GM19467 (cell line): ENCODE measurements at regions not wholly inside any gene's neighbourhood (a gene's known extent, or its start where the extent isn't known, plus 50 kb on each side); places are given as distances from the start of the nearest gene placed in this dataset.
"Not testable (repeated sequence)": the region's sequence is repeated elsewhere in the genome, so short reads cannot be mapped to it uniquely, and the experiment has no call there.

Experiments
- ATAC-seq: cut with Tn5 transposase; IDR thresholded peaks from one replicate; pipeline ENCODE4 v1.9.1; 2021; ENCODE audit warnings: mild to moderate bottlenecking, moderate library complexity; ENCODE audit not compliant: unreplicated experiment

DNA sequence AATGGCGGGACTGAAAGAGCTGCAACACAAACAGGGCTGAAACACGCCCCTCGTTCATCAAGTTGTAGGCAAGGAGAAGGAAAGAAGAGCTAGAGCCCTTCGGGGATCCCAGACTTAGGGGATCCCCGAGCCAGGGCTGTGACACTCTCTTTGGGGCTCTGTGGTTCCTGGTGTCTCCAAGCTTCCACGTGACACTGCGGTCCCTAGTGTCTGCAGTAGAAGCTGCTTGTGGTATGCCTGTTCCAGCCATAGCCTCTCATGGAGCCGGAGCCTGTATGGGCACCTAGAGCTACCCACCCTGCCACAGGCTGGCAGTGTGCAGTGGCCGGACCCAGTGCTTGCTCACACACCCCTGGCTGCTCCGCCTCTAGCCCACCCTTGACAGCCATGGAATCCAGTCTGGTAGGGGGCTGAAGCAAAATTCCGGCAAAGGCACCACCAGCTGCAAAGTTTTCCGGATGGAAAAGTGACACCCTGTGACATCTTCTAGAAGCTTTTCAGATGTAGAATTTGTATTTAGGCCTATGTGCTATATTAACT lies 1439.6 kb upstream of the ACO1 start:
- ATAC-seq = no peak

DNA sequence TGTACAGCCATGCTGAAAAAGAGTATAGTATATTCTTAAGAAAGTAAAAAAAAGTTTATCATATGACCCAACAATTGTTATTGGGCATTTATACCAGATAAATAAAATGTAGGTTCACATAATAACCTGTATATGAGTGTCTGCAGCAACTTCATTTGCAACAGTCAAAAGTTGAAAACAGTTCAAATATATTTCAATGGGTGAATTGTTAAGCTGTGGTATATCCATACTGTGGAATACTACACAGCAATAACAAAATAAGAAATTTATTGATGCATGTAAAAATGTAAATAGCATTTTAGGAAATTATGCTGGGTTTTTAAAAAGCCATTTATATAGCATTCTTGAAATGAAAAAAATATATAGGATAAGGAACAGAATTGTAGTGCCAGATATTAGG lies 1420.1 kb upstream of the ACO1 start:
- ATAC-seq = no peak

DNA sequence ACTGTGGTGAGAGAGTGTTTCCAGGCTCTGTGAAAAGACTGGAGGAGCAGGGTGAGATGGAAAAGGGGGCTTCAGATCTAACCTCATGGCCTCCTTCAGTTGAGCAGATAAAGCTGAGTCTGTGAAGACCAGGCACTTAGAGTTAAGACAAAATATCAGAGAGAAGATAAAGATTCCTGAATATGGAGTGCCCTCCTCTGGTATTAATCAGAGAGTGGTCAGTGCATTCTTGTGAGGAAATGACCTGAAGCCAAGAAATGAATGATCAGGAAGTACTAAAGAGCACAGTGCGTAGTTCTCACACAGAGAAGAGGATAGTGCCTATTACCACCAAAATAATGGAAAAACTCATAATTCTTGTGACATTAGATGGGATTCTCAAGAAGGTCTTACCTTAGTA lies 1417.0 kb upstream of the ACO1 start:
- ATAC-seq = no peak

DNA sequence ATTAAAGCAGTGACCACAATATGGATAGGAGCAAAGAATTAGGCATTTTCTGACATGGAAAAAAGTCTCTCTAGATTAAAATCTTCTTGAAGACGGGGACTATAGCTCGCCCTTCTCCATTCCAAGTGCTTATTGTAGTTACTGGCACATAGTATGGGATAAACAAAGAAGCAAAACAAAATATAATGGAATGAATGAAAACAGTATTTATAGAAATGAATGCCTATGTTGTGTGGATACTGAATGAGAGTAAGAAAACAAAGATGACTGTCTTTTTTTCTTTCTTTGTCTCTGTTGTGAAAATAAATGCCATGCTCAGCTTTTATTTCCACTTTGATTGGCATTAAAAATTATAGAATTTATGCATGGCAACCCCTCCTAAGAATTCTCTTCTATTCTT lies 1414.3 kb upstream of the ACO1 start:
- ATAC-seq = no peak

DNA sequence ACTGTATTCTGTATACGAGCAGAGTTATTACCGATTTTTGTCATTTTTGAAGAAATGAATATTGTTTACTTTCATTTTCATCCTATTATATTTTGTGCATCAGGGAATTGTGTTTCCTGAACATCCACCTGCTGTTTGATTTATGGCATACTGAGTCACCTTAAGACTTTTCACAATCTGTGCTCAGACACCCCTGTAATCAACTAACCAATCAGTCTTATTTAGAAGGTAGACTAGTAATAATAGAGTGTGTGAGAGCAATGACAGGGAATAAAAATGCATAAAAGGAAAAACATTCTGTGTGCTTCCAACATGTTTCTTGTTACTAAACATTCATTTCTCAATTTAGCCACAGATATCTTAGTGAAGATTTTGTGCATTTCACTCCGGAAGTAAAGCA lies 1413.6 kb upstream of the ACO1 start:
- ATAC-seq = no peak

DNA sequence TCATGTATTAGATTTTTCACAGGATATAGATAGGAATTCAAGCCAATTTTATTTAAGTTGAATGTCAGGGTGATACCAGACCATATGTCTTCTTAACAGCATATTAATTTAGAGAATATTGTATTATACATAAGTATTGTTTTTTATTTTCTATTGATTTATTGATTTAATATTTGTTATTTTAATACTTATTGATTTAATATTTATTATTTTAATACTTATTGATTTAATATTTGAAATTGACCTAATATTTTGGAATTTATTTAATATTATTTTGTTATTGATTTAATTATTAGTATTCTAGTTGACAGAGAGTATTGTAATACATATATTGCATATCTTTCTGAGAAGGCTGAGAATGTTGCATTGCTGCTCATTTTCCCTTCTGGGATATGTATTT lies 1411.8 kb upstream of the ACO1 start:
- ATAC-seq = no peak

DNA sequence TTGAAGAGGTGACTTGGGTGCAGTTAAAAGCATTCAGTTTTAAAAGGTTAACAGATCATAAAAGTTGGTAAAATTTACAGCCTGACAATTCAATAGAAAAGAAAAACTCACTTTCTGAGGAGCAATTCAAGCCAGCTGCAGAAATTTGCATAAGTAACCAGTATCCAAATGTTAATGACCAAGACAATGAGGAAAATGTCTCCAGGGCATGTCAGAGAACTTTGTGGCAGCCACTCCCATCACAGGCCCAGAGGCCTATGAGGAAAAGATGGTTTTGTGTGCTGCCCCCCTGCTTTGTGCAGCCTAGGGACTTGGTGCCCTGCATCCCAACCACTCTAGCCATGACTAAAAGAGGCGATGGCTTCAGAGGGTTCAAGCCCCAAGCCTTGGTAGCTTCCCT lies 1406.5 kb upstream of the ACO1 start:
- ATAC-seq = no peak

DNA sequence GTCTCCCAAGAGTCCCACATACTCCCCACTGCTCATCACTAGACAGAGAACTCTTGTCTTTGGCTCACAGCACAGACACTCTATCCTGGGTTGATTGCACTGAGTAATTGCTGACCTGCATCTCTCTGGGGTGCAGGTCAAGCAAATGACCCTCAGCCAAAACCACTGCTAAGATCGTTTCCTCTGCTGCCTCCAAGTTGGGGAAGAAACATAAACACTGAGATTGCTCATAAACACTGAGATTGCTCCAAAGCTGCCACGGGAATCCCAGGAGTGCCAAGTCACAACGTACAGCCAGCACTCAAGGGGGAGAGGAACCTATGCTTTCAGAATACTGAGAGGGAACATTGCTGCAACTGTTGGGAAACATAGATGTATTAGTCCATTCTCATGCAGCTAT lies 1402.1 kb upstream of the ACO1 start:
- ATAC-seq = no peak

DNA sequence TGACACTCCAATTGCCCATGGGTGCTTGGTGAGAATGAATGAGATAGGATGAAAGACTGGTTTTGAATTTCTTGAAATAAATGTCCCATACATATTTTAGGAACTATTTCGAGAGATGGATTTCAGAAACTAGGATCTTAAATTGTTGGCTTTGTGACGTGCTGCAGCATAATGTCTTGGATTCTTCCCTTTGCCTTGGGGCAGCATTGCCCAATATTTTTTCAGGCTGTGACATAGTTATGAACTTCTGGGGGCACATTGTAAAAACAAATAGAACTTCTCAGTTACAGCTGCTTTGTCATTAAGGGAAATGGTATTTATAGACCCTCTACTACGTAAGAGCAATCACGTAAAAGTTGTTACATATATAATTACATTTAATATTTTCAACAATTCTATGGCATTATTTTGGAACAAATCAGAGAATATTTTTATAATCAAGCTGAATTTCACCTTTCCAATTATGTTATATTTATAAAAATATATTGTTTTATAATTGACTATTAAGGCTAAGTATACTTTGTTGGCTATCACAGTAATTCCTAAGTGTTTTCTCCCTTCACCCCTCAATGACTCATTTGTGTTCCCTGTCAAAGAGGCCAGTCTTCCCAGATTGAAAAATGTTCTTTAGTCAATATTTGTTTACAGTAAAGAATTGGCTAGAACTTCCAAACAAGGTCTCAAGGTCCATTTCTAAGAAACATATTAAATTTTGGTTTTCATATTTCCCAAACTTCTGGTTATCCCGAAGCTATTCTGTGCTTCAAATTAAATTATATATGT lies 1388.3 kb upstream of the ACO1 start:
- ATAC-seq = no peak

DNA sequence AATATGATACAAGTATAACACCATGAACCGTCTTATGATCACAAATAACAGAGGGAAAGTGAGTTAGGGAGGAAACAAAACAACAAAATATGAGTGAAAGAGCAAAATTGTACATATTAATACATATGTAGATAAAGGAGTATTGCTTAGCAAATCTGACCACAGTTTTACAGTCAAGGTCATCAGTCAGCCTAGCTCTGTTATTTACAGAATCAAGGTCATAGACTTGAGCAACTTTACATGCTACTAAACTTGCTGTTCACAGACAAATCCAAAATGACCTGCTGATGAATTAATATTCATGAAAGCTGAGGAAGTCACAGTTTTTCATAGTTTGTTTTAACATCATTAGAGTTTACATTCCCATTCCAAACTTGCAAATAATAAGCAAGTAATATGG lies 1387.7 kb upstream of the ACO1 start:
- no peak for ATAC-seq

DNA sequence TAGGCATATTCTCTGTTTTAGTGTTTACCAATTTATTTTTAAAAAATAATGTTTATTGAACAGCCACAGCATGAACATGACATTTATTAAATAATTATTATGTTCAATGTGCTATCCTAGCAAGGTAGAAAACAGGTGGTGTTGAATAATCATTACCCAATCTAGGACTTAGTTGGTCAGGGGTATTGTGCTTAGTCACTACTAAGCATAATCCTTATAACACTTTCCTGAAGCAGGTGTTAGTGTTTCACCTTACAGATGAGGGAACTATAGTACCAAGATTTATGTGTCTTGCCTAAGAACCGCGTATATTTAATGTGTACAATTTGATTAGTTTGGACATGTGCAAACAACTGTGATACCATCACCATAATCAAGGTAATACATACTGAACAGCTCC lies 1387.2 kb upstream of the ACO1 start:
- ATAC-seq = no peak

DNA sequence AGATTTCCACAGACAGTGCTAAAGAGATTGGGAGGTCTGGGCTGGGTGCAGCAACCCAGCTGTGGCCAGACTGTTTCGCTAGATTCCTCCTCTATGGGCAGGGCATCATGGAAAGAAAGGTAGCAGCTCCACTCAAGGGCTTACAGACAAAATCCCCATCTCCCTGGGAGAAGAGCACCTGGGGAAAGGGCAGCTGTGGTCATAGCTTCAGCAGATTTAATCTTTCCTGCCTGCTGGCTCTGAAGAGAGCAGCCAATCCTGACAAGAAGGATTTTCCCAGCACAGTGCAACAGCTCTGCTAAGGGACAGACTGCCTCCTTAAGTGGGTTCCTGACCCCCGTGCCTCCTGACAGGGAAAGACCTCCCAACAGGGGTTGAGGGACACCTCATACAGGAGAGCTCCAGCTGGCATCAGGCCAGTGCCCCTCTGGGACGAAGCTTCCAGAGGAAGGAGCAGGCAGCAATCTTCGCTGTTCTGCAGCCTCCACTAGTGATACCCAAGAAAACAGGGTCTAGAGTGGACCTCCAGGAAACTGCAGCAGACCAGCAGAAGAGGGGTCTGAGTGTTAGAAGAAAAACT lies 1379.3 kb upstream of the ACO1 start:
- no peak for ATAC-seq

DNA sequence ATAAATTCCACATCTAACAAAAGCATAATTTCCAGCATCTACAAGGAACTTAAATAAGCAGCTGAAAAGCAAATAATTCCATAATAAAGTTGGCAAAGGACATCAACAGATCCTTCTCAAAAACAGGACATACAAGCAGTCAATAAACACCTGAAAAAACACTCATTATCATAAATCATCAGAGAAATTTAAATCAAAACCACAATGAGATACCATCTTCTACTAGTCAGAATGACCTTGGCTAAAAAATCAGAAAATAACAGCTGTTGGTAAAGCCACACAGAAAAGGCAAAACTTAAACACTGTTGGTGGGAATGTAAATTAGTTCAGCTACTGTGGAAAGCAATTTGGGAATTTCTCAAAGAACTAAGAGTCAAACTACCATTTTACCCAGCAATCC lies 1371.1 kb upstream of the ACO1 start:
- ATAC-seq = no peak

DNA sequence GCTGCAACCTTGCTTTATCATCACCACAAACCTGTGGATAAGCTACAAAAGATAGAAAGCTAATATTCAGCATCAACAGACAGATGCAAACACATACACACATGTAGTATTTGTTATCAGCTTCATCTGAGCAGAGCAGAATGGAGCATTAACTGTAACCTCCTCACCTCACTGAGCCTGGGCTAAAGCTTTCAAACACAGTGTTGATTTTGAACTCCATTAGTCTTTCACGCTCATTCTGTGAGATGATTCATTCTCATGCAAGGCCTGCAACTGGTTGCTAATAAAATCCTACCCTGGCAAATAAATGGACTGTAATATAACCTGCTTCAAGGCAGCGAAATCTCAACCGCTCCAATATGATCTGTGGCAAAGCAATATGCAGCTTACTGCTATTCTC lies 1360.6 kb upstream of the ACO1 start:
- no peak for ATAC-seq

DNA sequence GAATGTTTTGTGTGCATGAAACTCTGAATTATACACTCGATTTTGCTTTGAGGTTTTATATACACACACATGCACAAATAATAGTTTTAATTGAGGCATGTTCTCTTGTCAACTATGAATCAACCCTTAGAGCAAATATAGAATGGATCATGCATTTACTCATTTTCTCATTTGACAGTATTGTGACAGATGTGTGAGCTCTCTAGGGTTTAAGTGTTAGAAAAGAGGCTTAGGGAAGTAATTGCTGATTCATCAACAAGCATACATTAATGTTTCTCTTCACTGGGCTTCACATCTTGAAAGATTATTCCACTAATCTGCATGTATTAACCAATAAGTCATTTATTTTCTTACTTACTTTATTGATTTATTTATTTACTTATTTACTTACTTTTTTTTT lies 1356.8 kb upstream of the ACO1 start:
- ATAC-seq = no peak

DNA sequence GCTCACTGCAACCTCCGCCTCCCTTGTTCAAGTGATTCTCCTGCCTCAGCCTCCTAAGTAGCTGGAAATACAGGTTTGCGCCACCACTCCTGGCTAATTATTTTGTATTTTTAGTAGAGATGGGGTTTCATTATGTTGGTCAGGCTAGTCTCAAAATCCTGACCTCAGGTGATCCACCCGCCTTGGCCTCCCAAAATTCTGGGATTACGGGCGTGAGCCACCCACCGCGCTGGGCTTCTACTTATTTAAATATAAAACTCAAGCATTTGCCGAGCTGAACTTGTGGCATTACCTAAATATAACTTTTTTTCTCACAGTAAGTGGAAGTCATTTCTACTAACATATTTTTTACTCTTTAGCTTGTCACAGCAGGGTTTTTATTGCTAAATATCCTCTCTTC lies 1356.3 kb upstream of the ACO1 start:
- no peak for ATAC-seq

DNA sequence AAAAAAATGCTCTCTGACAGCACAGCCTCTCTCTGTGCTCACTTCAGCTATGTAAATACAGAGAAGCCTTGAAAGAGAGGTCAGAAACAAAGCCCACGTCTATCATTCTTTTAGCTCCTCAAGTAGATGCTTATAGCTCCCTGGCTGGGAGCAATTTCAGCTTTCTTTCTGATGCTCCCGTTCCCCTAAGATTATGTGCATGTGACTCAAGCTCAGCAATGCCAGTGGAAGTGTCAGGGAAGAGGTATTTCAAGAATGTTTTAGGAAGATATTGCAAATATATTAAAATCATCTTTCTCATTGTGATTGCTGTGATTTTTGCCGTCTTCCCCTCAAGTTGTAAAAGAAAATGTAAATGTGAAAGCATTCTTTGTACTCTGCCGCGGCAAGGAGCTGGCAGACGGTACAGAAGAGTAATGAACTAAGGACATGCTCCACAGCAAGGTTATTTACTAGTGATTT lies 1353.7 kb upstream of the ACO1 start:
- no peak for ATAC-seq

DNA sequence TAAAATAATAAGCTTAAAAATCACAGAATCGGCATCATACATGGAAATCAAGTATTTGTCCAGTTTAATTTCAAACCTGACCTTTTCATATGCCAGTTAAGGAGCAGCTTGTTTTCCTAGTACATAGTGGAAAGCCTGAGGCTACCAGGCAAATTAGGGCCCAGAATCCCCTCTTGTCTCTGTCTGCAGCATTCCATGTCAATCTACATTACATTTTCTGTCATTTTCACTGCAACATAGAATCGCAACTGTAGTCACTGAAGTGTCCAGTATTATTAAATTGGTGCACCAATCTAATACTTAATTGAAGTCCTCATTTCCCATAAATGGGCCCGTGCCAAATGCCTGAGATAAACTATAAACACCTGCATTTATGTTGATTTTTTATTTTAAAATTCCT lies 1352.2 kb upstream of the ACO1 start:
- ATAC-seq = no peak

DNA sequence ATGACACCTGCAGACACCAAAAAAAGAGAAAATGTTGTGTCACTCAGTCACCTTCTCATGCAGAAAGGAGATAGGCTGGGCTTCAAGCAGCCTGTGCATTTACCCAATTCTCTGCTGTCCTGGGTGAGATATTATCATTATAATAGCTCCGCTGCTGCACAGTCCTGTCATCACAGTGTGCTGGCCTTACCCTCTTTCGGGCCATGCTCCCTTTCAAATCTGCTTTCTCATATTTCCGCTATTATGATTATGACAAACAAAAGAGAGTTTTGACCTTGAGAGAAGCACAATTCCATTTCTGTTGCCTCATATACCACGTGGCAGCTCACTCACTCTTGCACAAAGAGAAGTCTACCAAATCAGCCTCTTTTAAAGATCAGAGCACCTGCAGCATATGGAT lies 1350.1 kb upstream of the ACO1 start:
- ATAC-seq = no peak

DNA sequence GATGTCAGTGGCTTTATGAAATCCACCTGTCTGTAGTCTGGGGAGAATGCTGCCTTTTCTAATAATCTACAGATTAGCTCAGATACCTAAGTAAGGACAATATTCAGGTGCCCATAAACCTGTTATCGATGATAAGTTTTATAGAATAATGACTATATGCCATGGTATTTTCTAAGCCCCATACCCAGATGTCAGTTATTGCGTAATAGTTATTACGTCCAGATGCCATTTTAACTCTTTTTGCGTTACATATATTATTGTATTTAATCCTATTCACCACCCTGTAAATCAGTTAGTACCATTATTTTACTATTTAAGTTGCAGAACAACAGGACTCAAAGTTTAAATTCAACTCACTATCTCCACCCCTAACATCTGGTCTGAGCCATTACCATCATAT lies 1343.9 kb upstream of the ACO1 start:
- no peak for ATAC-seq

DNA sequence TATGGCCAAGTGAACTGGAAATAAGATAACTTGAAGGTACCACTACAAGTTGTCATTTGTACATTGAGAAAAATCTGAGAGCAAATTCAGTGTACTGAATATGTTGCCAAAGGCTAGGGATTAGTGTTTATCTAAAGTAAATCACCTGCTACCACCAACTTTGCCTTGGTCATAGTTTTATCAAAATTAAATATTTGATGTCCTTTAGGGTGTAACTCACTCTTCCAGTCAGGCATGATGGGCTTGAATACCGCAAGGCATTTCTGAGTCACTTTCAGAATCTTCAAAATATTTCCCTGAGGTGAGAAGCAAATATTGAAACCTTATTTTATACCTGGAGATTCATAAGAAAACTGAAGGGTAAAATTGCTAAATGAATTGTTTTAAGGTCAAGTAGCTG lies 1338.6 kb upstream of the ACO1 start:
- no peak for ATAC-seq

DNA sequence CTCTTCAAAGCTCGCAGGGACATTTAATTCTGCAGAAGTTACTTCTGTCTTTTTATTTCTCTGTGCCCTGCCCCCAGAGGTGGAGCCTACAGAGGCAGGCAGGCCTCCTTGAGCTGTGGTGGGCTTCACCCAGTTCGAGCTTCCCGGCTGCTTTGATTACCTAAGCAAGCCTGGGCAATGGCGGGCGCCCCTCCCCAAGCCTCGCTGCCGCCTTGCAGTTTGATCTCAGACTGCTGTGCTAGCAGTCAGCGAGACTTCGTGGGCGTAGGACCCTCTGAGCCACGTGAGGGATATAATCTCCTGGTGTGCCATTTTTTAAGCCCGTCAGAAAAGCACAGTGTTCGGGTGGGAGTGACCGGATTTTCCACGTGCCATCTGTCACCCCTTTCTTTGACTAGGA lies 1322.9 kb upstream of the ACO1 start:
- not testable (repeated sequence) for ATAC-seq

DNA sequence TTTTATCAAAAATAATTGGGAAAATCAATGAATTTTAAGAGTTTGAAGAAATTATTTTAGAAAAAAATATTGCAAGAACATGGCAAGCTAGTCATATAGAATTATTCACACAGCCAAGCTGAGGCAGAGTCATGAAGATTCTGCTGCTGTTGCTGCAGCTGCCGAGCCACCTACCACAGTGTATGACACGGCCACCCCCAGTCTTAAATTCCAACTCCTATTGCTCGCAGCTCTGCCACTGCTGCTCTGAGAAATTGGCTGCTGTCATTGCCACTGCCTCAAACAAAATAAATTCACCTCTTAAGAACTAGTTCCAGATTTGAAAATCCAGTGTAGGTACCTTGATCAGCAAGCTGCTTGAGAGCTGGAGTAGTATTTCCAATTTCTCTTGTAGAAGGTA lies 1318.8 kb upstream of the ACO1 start:
- ATAC-seq = no peak
